Cardiac muscle cell (in vitro differentiated cells and primary cell): ENCODE measurements at regions not wholly inside any gene's neighbourhood (a gene's known extent, or its start where the extent isn't known, plus 50 kb on each side); places are given as distances from the start of the nearest gene placed in this dataset.

Source experiments
- DNase-seq, 2 donors: peaks; one replicate each; pipeline versions ENCODE4 v3.0.0 to v3.0.0-alpha.2; 2010 to 2017; ENCODE audit warnings: low read depth in 1 of 2, low spot score in 1 of 2
- H3K27ac ChIP-seq: fragments of 200-600 bp; sonication (generic); 2 replicates; pipeline ENCODE4 v1.5.1; 2016
- H3K27me3 ChIP-seq: fragments of 200-600 bp; sonication (generic); 2 replicates; pipeline ENCODE4 v1.6.0; 2016; ENCODE audit warnings: control low read depth
- H3K36me3 ChIP-seq: fragments of 200-600 bp; sonication (generic); 2 replicates; pipeline ENCODE4 v1.5.1; 2016; ENCODE audit warnings: control low read depth
- H3K4me1 ChIP-seq: fragments of 200-600 bp; sonication (generic); 2 replicates; pipeline ENCODE4 v1.8.1; 2017; ENCODE audit warnings: low read depth, mild to moderate bottlenecking, mixed run types
- H3K4me3 ChIP-seq: fragments of 200-600 bp; sonication (generic); 2 replicates; pipeline ENCODE4 v1.5.1; 2016; ENCODE audit warnings: mild to moderate bottlenecking
- H3K9me3 ChIP-seq: fragments of 200-600 bp; sonication (generic); 2 replicates; pipeline ENCODE4 v1.5.1; 2017; ENCODE audit warnings: low read depth, mild to moderate bottlenecking, control low read depth
- TF ChIP-seq, protein P1 (sequence below): IDR thresholded peaks from 2 replicates; pipeline ENCODE4 v1.5.1; 2012; ENCODE audit warnings: low read depth, mild to moderate bottlenecking, low read length

GRCh38 chrX:68894142-68894512 lies 65.3 kb downstream of the EFNB1 start:
- no peaks in the 10 kb centered on the region for H3K9me3 ChIP-seq
- H3K27me3 ChIP-seq: no peaks in the 10 kb centered on the region
- peaks cover 10% of the 10 kb centered on the region for H3K4me1 ChIP-seq
- TF ChIP-seq, protein P1, sequence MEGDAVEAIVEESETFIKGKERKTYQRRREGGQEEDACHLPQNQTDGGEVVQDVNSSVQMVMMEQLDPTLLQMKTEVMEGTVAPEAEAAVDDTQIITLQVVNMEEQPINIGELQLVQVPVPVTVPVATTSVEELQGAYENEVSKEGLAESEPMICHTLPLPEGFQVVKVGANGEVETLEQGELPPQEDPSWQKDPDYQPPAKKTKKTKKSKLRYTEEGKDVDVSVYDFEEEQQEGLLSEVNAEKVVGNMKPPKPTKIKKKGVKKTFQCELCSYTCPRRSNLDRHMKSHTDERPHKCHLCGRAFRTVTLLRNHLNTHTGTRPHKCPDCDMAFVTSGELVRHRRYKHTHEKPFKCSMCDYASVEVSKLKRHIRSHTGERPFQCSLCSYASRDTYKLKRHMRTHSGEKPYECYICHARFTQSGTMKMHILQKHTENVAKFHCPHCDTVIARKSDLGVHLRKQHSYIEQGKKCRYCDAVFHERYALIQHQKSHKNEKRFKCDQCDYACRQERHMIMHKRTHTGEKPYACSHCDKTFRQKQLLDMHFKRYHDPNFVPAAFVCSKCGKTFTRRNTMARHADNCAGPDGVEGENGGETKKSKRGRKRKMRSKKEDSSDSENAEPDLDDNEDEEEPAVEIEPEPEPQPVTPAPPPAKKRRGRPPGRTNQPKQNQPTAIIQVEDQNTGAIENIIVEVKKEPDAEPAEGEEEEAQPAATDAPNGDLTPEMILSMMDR: no peak
- H3K36me3 ChIP-seq: no peaks in the 10 kb centered on the region
- DNase-seq: no peak
- H3K27ac ChIP-seq: peak overlapping the region; percentile 92
- no peak overlapping the region for H3K4me3 ChIP-seq

- no peaks in the 10 kb centered on the region for H3K9me3 ChIP-seq
- H3K27ac ChIP-seq: no peak overlapping the region
- no peaks in the 10 kb centered on the region for H3K27me3 ChIP-seq
- no peaks in the 10 kb centered on the region for H3K36me3 ChIP-seq
- peaks cover 10% of the 10 kb centered on the region for H3K4me1 ChIP-seq
- H3K4me3 ChIP-seq: no peak overlapping the region
- no peak for DNase-seq
- TF ChIP-seq, protein P1: no peak
These were observed 63.8 kb downstream of the EFNB1 start for GRCh38 chrX:68892651-68893050.

- no peak overlapping the region for H3K4me3 ChIP-seq
- no peaks in the 10 kb centered on the region for H3K9me3 ChIP-seq
- no peak overlapping the region for H3K27ac ChIP-seq
- H3K27me3 ChIP-seq: no peaks in the 10 kb centered on the region
- H3K36me3 ChIP-seq: no peaks in the 10 kb centered on the region
- no peak for DNase-seq
- TF ChIP-seq, protein P1: no peak
- H3K4me1 ChIP-seq: peaks cover 10% of the 10 kb centered on the region
These were observed 63.3 kb downstream of the EFNB1 start for GRCh38 chrX:68892134-68892533.
